ENCODE measurements at regions not wholly inside any gene's neighbourhood (a gene's known extent, or its start where the extent isn't known, plus 50 kb on each side); places are given as distances from the start of the nearest gene placed in this dataset.

DNA sequence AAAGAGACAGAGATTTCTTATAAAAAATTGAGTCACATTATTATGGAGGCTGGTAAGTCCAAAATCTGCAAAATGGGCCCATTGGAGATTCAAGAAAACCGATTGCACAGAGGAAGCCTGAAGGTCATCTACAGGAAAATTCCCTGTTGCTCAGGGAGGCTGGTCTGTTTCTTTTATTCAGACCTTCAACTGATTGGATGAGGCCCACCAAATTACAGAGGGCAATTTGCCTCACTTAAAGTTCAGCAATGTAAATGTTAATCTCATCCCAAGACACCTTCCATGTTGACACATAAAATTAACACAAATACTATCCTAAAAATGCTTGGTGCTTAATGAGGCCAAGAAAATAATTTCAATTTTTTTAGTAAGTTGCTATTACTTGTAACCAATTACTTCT is 219.2 kb upstream of the RUNX1 start:
- no peak for DNase-seq (ENCODE audit: low spot score)
- in situ Hi-C loops (cut with HindIII; ENCODE audit: low sequenced_read_pairs), result no loop called here

DNA sequence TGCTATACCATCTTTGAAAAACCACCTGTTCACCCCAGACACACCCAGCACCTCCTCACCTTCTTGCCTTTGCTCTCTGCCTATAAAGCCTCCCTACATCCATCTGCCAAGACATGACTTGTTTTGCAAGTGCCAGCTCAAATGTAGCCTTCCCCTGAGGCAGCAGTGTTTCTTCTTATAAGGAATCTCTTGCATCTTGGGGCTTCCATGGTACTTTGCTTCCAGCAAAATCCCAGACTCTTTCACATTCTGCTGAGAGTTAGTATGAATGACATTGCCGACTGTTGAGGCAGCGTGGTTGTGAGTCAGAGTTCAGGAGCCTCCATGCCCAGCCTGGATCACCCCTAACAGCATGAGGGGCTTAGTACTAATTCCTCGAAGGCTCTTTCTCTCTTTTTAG is 217.4 kb upstream of the RUNX1 start:
- in situ Hi-C loops (cut with HindIII; ENCODE audit: low sequenced_read_pairs), result no loop called here
- DNase-seq (ENCODE audit: low spot score), result no peak

DNA sequence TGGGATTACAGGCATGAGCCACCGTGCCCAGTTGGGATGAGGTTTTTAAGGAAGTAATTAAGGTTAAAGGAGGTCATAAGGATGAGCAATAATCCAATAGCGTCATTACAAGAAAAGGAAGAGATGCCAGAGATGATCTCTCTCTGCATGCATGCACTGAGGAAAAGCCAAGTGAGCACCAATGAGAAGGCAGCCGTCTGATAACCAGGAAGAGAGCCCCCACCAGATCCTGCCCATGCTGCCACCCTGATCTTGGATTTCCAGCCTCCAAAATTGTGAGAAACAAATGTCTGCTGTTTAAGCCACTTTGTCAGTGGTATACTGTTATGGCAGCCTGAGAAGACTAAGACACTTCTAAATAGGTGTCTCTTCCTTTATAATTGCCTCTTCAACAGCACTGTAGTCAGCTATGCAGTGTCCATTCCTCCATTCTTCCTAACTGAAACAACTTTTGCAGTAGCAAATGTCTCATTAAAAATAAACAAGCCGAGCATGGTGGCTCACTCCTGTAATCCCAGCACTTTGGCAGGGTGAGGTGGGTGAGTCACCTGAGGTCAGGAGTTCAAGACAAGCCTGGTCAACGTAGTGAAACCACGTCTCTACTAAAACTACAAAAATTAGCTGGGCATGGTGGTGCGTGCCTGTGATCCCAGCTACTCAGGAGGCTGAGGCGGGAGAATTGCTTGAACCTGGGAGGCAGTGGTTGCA is 216.2 kb upstream of the RUNX1 start:
- in situ Hi-C loops (cut with HindIII; ENCODE audit: low sequenced_read_pairs), result no loop called here

DNA sequence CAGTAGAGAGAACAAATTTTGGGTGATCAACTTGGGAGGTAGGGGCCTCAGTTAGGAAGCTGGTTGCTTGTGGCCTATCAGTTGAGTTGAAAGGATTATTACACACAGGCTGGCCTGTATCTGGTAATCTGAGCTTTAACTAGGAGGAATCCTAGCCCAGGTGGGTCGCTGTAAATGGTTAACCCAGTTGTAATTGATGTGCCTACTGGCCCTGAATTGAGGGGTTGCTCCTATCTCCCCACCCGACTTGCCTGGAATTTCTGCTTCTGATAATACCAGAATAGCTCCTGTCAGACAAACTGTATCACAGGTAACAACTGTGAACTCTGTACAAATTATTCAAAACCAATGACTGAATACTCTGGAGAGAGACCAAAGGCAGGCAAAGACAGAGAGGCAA is 210.4 kb upstream of the RUNX1 start:
- in situ Hi-C loops (cut with HindIII; ENCODE audit: low sequenced_read_pairs), result no loop called here
- no peak for DNase-seq (ENCODE audit: low spot score)

More for the DNA sequence above, 216.2 kb upstream of the RUNX1 start:
- no peak for DNase-seq (ENCODE audit: low spot score)

DNA sequence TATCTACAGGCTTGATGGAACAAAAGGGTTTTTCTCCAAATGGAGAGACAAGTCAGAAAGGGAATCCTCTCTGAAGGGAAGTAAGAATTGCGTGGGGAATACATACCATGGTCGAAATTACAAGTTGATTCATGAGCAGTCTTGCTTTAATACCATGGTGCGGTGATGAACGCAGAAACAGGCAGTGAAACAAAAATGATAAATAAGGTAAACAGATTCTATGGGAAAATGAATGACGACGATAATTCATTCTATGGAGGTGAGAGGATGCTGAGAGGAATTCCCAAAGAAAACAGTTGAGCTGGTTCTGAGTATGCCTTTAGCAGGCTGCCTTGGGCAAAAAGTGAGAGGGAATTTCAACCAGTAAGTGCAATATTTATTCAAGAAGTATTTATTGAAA is 209.4 kb upstream of the RUNX1 start:
- in situ Hi-C loops (cut with HindIII; ENCODE audit: low sequenced_read_pairs), result no loop called here
- DNase-seq (ENCODE audit: low spot score), result no peak

DNA sequence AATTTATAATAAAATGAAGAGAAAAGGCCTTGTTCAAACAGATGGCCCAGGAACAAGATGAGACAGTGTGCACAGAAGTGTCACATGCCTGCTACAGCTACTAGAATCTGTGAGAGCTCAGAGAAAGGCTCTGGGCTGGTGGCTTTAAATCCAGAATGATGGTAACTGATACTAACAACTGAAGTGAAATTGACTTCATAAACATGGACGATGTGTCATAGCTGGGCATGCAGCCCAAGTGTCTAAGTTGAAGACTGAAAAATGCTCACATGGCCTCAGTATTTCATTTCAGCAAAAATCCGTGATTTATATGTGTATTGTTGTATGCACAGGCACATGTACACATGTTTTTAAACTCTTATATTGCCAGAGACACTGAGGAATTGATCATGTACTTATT is 208.3 kb upstream of the RUNX1 start:
- in situ Hi-C loops (cut with HindIII; ENCODE audit: low sequenced_read_pairs), result no loop called here
- no peak for DNase-seq (ENCODE audit: low spot score)

DNA sequence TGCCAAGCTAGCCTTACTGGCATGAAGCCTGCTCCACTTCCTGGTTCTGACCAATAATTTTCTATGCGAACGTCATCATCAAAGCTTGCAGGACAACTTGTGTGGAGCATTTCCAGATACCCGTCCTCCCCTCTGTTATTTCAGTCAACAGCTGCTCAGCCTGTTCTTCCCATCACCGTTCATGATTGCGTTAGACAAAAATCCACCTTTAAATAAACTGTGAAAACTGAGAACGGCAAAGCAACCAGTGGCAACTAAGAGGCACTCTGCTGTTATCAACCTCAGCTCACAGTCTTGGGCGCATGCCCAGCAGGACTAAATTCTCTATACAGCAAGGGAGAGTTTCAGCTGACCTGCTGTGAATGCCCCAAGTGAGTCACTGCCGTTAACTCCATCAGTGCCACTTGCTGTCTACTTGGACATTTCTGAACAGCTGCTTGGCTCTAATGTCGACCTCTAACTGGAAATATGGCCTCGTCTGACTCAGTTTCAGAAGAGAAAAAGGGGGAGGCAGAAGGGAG is 207.4 kb upstream of the RUNX1 start:
- in situ Hi-C loops (cut with HindIII; ENCODE audit: low sequenced_read_pairs), result no loop called here

DNA sequence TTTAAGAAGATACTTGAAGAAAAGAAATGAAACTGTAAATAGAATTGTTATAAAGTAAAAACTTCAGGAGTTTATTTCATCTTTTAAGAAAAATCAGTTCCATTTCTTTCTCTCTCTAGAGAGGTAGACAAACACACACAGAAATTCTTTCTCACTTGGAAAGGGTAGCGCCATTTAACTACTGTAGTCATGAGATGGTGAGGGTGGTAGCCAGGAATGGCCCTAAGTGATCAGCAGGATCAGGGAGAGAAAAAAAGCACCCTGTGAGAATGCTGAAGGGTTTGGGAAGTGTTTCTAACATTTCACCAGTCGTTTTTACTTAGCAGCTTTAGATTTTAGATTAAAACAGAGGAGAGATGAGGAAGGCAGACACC is 205.7 kb upstream of the RUNX1 start:
- DNase-seq (ENCODE audit: low spot score), result no peak
- in situ Hi-C loops (cut with HindIII; ENCODE audit: low sequenced_read_pairs), result no loop called here

More for the DNA sequence above, 207.4 kb upstream of the RUNX1 start:
- no peak for DNase-seq (ENCODE audit: low spot score)

DNA sequence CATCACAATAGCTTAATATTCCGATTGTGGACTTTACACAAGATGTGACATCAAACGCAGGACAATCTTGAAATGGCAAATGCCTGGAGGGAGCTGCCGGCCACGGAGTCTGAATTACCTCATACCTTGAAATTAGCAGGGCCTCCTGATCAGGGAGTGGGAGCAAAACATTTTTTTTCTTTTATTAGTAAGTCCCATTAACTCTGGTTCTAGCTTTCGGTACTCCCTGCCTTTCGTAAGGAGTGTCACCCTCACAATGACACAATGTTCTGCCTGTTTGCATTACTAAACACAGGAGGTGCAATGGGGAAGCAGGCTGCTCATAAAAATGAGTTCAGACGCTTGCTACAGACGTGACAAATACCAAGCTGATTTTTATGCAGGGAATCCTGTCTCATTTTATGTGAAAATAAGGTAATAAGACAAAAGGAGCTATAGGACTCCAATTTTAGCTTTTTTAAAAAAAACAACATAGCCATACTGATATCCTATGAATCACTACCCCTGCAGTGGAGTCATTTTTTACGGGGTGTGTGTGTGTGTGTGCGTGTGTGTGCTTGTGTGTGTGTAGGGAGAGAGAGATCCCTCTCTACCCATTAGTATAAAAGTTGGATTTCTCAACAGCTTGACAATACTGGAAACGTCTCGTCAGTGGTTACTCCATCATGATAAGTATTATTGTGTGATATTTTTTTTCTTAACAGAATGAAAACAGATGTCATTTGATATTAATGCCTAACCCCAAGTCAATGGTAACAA is 205.1 kb upstream of the RUNX1 start:
- in situ Hi-C loops (cut with HindIII; ENCODE audit: low sequenced_read_pairs), result no loop called here
- no peak for DNase-seq (ENCODE audit: low spot score)

DNA sequence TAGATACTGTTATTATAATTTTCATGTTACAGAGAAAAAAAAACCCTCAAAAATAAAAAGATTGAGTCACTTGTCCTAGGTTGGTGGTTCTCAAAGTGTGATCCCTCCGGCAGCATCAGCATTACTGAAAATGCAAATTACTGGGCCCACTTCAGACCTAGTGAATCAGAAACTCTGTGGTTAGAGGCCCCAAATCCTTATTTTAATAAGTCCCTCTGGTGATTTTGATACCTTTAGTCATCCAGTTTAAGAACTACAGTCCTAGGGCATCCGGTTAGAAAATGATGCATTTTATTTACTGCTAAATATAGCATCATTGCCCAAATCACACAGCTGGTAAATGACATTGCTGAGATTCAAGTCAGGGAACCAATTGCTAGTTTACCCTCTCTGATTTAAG is 203.7 kb upstream of the RUNX1 start:
- in situ Hi-C loops (cut with HindIII; ENCODE audit: low sequenced_read_pairs), result no loop called here
- no peak for DNase-seq (ENCODE audit: low spot score)

DNA sequence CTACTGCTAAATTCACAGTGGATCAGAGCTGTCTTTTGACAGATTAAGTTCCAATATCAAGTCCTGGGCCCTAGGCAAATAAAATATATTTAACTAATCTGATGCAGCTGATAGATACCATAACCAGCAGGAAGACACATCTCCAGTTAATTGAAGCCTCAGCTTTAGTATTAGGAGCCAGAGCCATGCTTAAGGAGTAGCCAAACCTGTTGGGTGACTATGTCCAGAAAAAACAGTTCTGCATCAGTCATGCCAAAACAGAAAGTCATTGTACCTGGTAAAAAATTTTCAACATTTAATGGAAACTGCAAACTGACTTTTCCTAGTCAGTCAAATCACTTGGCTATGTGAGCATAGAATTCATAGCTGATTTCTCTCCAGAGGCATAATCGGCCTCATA is 200.5 kb upstream of the RUNX1 start:
- DNase-seq (ENCODE audit: low spot score), result no peak
- in situ Hi-C loops (cut with HindIII; ENCODE audit: low sequenced_read_pairs), result no loop called here

DNA sequence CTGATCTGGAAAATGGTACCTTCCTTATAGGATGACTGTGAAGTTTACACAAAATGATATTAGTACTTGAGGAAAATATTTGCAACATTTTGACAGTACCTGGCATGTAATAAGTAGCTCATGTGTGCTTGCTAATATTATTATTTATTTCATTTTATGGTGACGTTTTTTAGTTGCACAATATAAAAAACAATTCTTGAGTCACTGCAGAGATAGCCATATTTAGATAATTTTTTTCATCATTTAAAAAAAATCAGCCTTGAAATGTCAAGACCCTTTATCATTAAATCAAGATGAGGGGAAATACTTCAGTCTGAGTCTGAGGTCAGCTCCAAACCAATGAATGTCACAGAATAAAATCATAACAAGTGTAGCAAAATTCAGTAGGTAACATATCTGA is 196.8 kb upstream of the RUNX1 start:
- in situ Hi-C loops (cut with HindIII; ENCODE audit: low sequenced_read_pairs), result no loop called here
- DNase-seq (ENCODE audit: low spot score), result no peak

DNA sequence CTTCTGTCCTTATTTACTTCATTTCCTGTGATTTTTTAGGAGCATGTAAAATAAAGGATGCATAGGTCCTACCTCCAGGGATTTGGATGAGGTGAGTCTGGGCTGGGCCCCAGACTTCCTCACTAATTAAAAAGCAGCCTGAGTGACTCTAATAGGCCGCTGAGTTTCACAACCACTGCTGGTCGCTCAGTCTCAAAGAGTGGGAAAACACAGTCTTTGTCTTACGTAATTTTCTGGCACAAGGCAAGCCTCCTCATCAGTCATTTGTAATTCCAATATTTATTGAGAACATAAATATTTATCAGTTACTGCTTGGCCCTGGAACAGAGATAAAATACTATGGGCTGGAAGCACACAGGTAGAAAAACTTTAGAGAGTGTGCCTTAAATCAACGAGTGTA is 195.4 kb upstream of the RUNX1 start:
- DNase-seq (ENCODE audit: low spot score), result no peak
- in situ Hi-C loops (cut with HindIII; ENCODE audit: low sequenced_read_pairs), result no loop called here

DNA sequence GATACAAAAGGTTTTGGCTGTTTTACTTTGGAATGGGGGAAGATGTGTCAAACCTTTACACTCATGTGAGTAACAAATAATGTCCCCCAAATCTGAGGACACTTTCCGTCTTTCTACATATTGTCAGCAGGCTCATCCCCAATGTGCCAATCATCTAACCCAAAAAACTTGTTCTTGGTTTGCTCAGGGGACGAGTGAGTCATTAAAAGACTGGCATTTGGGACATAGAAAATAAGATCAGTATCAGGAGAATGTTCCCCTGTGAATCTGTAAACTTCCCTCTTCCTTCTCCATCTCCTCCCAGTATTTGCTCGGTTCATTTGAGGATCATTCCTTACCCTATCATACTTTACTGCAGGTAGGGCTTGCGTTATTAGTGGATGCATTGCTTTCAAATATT is 194.1 kb upstream of the RUNX1 start:
- in situ Hi-C loops (cut with HindIII; ENCODE audit: low sequenced_read_pairs), result no loop called here
- no peak for DNase-seq (ENCODE audit: low spot score)

DNA sequence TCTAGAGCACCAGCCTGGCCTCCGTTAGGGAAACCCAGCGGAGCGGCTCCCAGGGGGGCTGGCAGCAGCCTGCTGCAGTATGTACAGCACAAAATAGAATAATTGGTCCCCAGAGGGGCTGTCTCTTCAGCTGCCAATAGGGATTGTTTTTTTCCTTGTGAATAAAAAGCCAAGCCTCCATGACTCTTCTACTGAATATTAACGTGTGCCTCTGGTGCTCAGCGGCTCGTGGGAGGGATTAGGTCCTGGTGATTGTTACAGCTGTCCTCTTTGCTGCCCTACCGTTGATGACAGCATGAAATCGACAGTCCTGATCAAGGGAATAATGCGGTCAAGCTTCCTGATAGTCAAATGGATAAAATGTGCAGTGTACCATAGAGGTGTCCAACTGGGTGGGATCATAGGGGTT is 190.7 kb upstream of the RUNX1 start:
- in situ Hi-C loops (cut with HindIII; ENCODE audit: low sequenced_read_pairs), result no loop called here
- no peak for DNase-seq (ENCODE audit: low spot score)

DNA sequence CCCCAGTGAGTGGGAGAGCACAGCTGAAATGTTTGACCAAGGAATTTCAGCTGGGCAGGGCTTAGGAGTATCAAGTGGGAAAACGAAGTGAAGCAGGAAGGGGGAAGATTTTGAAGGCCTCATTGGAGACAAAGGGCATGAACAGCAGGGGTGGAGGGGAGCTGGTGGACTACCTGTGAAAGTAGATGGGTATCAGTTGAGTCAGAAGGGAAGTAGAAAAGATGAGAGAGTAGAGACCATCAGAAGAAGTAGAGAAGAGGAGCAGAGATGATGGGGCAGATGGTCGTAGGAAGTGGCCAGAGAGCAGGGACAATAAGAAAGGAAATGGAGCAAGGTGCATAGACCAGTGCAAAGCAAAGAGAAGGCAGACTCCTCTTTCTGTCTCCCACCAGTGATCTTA is 189.0 kb upstream of the RUNX1 start:
- no peak for DNase-seq (ENCODE audit: low spot score)
- in situ Hi-C loops (cut with HindIII; ENCODE audit: low sequenced_read_pairs), result no loop called here

DNA sequence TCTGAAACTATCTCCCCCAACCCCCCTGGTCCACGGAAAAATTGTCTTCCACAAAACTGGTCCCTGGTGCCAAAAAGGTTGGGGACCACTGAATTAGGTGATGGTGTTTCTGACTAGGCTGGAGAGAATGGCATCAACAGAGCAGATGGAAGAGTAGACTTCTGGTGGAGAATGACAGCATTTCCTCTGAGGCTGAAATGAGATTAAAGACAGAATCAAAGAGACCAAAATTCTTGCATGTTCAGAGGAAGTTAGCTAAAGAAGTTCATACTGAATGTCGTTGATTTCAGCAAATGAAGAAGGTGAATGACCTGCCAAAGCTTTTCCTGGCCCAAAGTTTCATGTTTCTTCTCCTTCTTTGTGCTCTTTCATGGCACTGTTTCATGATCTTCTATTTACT is 188.2 kb upstream of the RUNX1 start:
- DNase-seq (ENCODE audit: low spot score), result no peak
- in situ Hi-C loops (cut with HindIII; ENCODE audit: low sequenced_read_pairs), result no loop called here

DNA sequence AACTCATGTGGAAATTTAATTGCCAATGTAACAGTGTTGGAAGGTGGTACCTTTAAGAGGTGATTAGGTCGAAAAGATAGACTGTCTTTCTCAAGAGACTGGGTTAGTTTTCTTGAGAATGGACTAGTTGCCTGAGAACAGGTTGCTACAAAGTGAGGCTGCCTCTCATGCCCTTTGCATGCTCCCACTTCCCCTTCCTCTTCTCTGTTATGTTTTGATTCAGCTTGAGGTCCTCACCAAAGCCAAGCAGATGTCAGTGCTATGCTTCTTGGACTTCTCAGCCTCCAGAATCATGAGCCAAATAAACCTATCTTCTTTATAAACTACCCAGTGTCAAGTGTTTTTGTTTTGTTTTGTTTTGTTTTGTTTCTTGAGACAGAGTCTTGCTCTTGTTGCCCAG is 187.0 kb upstream of the RUNX1 start:
- in situ Hi-C loops (cut with HindIII; ENCODE audit: low sequenced_read_pairs), result no loop called here
- DNase-seq (ENCODE audit: low spot score), result no peak

DNA sequence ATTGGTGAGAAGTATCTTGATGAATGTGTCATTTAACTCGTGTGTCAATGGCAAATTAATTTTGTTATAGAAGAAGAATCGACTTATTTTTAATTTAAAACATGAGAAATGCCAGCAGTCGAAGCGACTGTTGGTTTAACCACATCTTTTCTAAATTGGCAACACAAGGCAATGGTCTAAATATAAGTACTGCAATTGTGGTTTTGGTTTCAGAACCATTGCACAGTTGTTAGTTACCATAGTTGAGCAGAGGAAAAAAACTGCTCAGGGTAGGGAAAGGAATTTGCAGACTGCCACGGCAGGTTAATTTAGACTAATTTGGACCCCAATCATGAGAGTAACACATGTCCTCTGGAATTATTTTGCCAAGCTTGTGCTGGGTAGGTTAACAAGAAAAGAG is 185.6 kb upstream of the RUNX1 start:
- in situ Hi-C loops (cut with HindIII; ENCODE audit: low sequenced_read_pairs), result no loop called here
- no peak for DNase-seq (ENCODE audit: low spot score)

DNA sequence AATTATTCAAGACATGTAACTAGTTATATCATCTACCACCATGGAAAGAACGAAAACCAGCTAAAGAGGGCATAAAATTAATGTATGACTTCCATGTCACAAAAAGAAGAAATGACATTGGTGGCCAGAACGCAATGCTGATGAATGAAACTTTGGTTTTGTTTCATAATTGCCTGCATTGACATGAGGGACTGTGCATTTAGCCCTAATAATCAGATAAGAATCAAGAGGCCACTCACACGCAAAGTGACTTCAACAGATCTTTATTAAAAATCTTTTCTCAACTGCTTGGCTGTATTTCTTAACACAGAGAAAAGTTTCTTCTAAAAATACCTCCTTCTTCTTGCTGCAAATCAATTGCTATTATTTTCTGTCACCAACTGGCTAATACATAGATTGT is 184.7 kb upstream of the RUNX1 start:
- in situ Hi-C loops (cut with HindIII; ENCODE audit: low sequenced_read_pairs), result no loop called here
- DNase-seq (ENCODE audit: low spot score), result no peak

Measured in G401 (cell line).